Calu3 (cell line): ENCODE measurements at regions not wholly inside any gene's neighbourhood (a gene's known extent, or its start where the extent isn't known, plus 50 kb on each side); places are given as distances from the start of the nearest gene placed in this dataset.

Experiments used
- BruUV-seq: library from RNA; stranded (reverse); fragments of 400-500 nt; replicated peaks from 2 replicates; lab custom pipeline; 2021; lab: Mats Ljungman, UMichigan
- CTCF ChIA-PET: fragments of 300-600 bp; sonication (Branson Sonifier 250); formaldehyde crosslinking; loops from one replicate; lab custom pipeline; 2022; ENCODE audit warnings: antibody characterized with exemption; lab: Charles Lee
- DNase-seq: peaks from one replicate; pipeline ENCODE4 v3.0.0; 2022
- H3K27ac Mint-ChIP-seq: one replicate; pipeline ENCODE4 v1.8.0; 2022; ENCODE audit warnings: mixed read lengths; ENCODE audit not compliant: unreplicated experiment
- H3K27me3 Mint-ChIP-seq: one replicate; pipeline ENCODE4 v1.8.0; 2022; ENCODE audit warnings: mixed read lengths; ENCODE audit not compliant: unreplicated experiment
- H3K36me3 Mint-ChIP-seq: one replicate; pipeline ENCODE4 v1.8.0; 2022; ENCODE audit warnings: mild to moderate bottlenecking, moderate library complexity, mixed read lengths; ENCODE audit not compliant: insufficient read depth, unreplicated experiment
- H3K4me1 Mint-ChIP-seq: one replicate; pipeline ENCODE4 v1.8.0; 2022; ENCODE audit warnings: mild to moderate bottlenecking, low read depth, mixed read lengths; ENCODE audit not compliant: unreplicated experiment
- H3K4me3 Mint-ChIP-seq: one replicate; pipeline ENCODE4 v1.8.0; 2022; ENCODE audit warnings: mild to moderate bottlenecking, low read depth, moderate library complexity, mixed read lengths; ENCODE audit not compliant: unreplicated experiment
- H3K9me3 Mint-ChIP-seq: one replicate; pipeline ENCODE4 v1.8.0; 2022; ENCODE audit warnings: low read depth, mixed read lengths; ENCODE audit not compliant: unreplicated experiment
- CTCF ChIP-seq: fragments of 200-600 bp; IDR thresholded peaks from one replicate; pipeline ENCODE4 v1.8.0; 2022; ENCODE audit warnings: antibody characterized with exemption; ENCODE audit not compliant: unreplicated experiment
- intact Hi-C: fragments of 100-400 bp; cut with micrococcal nuclease; formaldehyde crosslinking; loops from one replicate; pipeline ENCODE4 v1.10.0; 2022; ENCODE audit not compliant: unreplicated experiment

- Mint-ChIP-seq H3K27ac (no peak overlapping the region), H3K4me3 (no peak overlapping the region), H3K27me3 (no peaks in the 10 kb centered on the region), H3K4me1 (peaks cover 25% of the 10 kb centered on the region), H3K36me3 (no peaks in the 10 kb centered on the region), H3K9me3 (no peaks in the 10 kb centered on the region)
- no peak for TF ChIP-seq CTCF
- intact Hi-C loops, result no loop called here
- no peak for DNase-seq
- no TSS peak for BruUV-seq
- CTCF ChIA-PET, result no interaction called here
Observed at GRCh38 chr2:193989645-193990044, 1667.4 kb upstream of the SLC39A10 start.

- TF ChIP-seq CTCF, result no peak
- no peak for DNase-seq
- H3K4me3 Mint-ChIP-seq, result peak overlapping the region; percentile 45
- CTCF ChIA-PET, result no interaction called here
- peaks cover 25% of the 10 kb centered on the region for H3K4me1 Mint-ChIP-seq
- H3K36me3 Mint-ChIP-seq, result no peaks in the 10 kb centered on the region
- intact Hi-C loops, result no loop called here
- peak overlapping the region; percentile 86 for H3K27ac Mint-ChIP-seq
- BruUV-seq, result no TSS peak
- H3K9me3 Mint-ChIP-seq, result no peaks in the 10 kb centered on the region
- H3K27me3 Mint-ChIP-seq, result no peaks in the 10 kb centered on the region
Observed at GRCh38 chr2:193988784-193989183, 1668.2 kb upstream of the SLC39A10 start.

- no peak for TF ChIP-seq CTCF
- DNase-seq, result no peak
- H3K4me1 Mint-ChIP-seq, result peaks cover 25% of the 10 kb centered on the region
- CTCF ChIA-PET, result no interaction called here
- intact Hi-C loops, result no loop called here
- H3K27ac Mint-ChIP-seq, result no peak overlapping the region
- H3K4me3 Mint-ChIP-seq, result no peak overlapping the region
- no peaks in the 10 kb centered on the region for H3K27me3 Mint-ChIP-seq
- no peaks in the 10 kb centered on the region for H3K36me3 Mint-ChIP-seq
- BruUV-seq, result no TSS peak
- no peaks in the 10 kb centered on the region for H3K9me3 Mint-ChIP-seq
Observed at GRCh38 chr2:193985272-193985671, 1671.8 kb upstream of the SLC39A10 start.

GRCh38 chr2:193980599-193980998 lies 1676.4 kb upstream of the SLC39A10 start:
- Mint-ChIP-seq H3K27ac (no peak overlapping the region), H3K27me3 (no peaks in the 10 kb centered on the region), H3K4me3 (no peak overlapping the region), H3K36me3 (no peaks in the 10 kb centered on the region), H3K4me1 (no peaks in the 10 kb centered on the region), H3K9me3 (peaks cover 4% of the 10 kb centered on the region)
- DNase-seq, result no peak
- no TSS peak for BruUV-seq
- intact Hi-C loops, result no loop called here
- no peak for TF ChIP-seq CTCF
- CTCF ChIA-PET, result no interaction called here
